NT2/D1 (cell line): ENCODE measurements at regions not wholly inside any gene's neighbourhood (a gene's known extent, or its start where the extent isn't known, plus 50 kb on each side); places are given as distances from the start of the nearest gene placed in this dataset.

Experiments used
- DNase-seq: peaks from one replicate; pipeline ENCODE4 v3.0.0-alpha.2; 2011; ENCODE audit warnings: low read depth, low spot score
- H3K27me3 ChIP-seq: 2 replicates; pipeline ENCODE4 v1.6.0; 2011; ENCODE audit warnings: mild to moderate bottlenecking; ENCODE audit not compliant: insufficient read length, insufficient read depth
- H3K36me3 ChIP-seq: 2 replicates; pipeline ENCODE4 v1.6.1; 2011; ENCODE audit warnings: mild to moderate bottlenecking, low read length, mixed read lengths; ENCODE audit not compliant: insufficient read depth, insufficient read length
- H3K4me1 ChIP-seq: 2 replicates; pipeline ENCODE4 v1.5.1; 2011; ENCODE audit not compliant: insufficient read depth, insufficient read length
- H3K4me3 ChIP-seq: 2 replicates; pipeline ENCODE4 v1.5.1; 2011; ENCODE audit warnings: low read depth; ENCODE audit not compliant: insufficient read length
- H3K9ac ChIP-seq: 2 replicates; pipeline ENCODE4 v1.6.0; 2011; ENCODE audit warnings: low read depth; ENCODE audit not compliant: insufficient read length
- H3K9me3 ChIP-seq: 2 replicates; pipeline ENCODE4 v1.5.1; 2011; ENCODE audit warnings: mild to moderate bottlenecking, low read length; ENCODE audit not compliant: insufficient read depth
- SUZ12 ChIP-seq: IDR thresholded peaks from 2 replicates; pipeline ENCODE4 v1.6.1; 2011; ENCODE audit not compliant: insufficient read length, insufficient read depth; ENCODE audit errors: extremely low read depth
- YY1 ChIP-seq: IDR thresholded peaks from 2 replicates; pipeline ENCODE4 v1.6.1; 2011; ENCODE audit not compliant: insufficient read length, insufficient read depth
- ZNF274 ChIP-seq: IDR thresholded peaks from 2 replicates; pipeline ENCODE4 v1.6.1; 2011; ENCODE audit warnings: mild to moderate bottlenecking, low read depth, low read length

GRCh38 chr3:99084826-99085225 is 183.3 kb upstream of the DCBLD2 start:
- TF ChIP-seq SUZ12: no peak
- Histone ChIP-seq H3K36me3 (no peaks in the 10 kb centered on the region), H3K9me3 (no peaks in the 10 kb centered on the region), H3K9ac (no peak overlapping the region), H3K4me1 (no peaks in the 10 kb centered on the region), H3K27me3 (no peaks in the 10 kb centered on the region), H3K4me3 (no peak overlapping the region)
- DNase-seq: no peak

- Histone ChIP-seq H3K4me3 (no peak overlapping the region), H3K9me3 (no peaks in the 10 kb centered on the region), H3K27me3 (no peaks in the 10 kb centered on the region), H3K9ac (no peak overlapping the region), H3K4me1 (no peaks in the 10 kb centered on the region), H3K36me3 (no peaks in the 10 kb centered on the region)
- DNase-seq: no peak
- TF ChIP-seq YY1: no peak
- TF ChIP-seq ZNF274: no peak
- no peak for TF ChIP-seq SUZ12
These were observed 182.7 kb upstream of the DCBLD2 start for GRCh38 chr3:99084156-99084555.

GRCh38 chr3:99071096-99071495 is 169.6 kb upstream of the DCBLD2 start:
- TF ChIP-seq YY1 (no peak), SUZ12 (no peak), ZNF274 (no peak)
- H3K9me3 ChIP-seq: no peaks in the 10 kb centered on the region
- DNase-seq: no peak
- H3K4me1 ChIP-seq: no peaks in the 10 kb centered on the region
- H3K27me3 ChIP-seq: no peaks in the 10 kb centered on the region
- H3K9ac ChIP-seq: no peak overlapping the region
- no peaks in the 10 kb centered on the region for H3K36me3 ChIP-seq
- no peak overlapping the region for H3K4me3 ChIP-seq

GRCh38 chr3:99069973-99070372 is 168.5 kb upstream of the DCBLD2 start:
- DNase-seq: no peak
- Histone ChIP-seq H3K4me3 (no peak overlapping the region), H3K36me3 (no peaks in the 10 kb centered on the region), H3K9ac (no peak overlapping the region), H3K9me3 (no peaks in the 10 kb centered on the region), H3K4me1 (no peaks in the 10 kb centered on the region), H3K27me3 (no peaks in the 10 kb centered on the region)
- TF ChIP-seq SUZ12: no peak
- TF ChIP-seq ZNF274: no peak
- no peak for TF ChIP-seq YY1

GRCh38 chr3:99066863-99067262 is 165.4 kb upstream of the DCBLD2 start:
- Histone ChIP-seq H3K4me3 (no peak overlapping the region), H3K9ac (no peak overlapping the region), H3K4me1 (no peaks in the 10 kb centered on the region), H3K9me3 (no peaks in the 10 kb centered on the region; the same call in 1 of the 2 replicates), H3K36me3 (no peaks in the 10 kb centered on the region), H3K27me3 (no peaks in the 10 kb centered on the region)
- no peak for DNase-seq
- no peak for TF ChIP-seq ZNF274
- TF ChIP-seq YY1: no peak
- no peak for TF ChIP-seq SUZ12

GRCh38 chr3:99049164-99049563 is 147.7 kb upstream of the DCBLD2 start:
- Histone ChIP-seq H3K9me3 (no peaks in the 10 kb centered on the region), H3K9ac (no peak overlapping the region), H3K4me1 (no peaks in the 10 kb centered on the region), H3K27me3 (no peaks in the 10 kb centered on the region), H3K4me3 (no peak overlapping the region), H3K36me3 (no peaks in the 10 kb centered on the region)
- no peak for DNase-seq
- TF ChIP-seq SUZ12 (no peak), YY1 (no peak), ZNF274 (no peak)

- no peak overlapping the region for H3K4me3 ChIP-seq
- no peak overlapping the region for H3K9ac ChIP-seq
- no peaks in the 10 kb centered on the region for H3K36me3 ChIP-seq
- TF ChIP-seq SUZ12 (no peak), ZNF274 (no peak)
- DNase-seq: no peak
- H3K27me3 ChIP-seq: no peaks in the 10 kb centered on the region
- no peaks in the 10 kb centered on the region for H3K9me3 ChIP-seq
- H3K4me1 ChIP-seq: no peaks in the 10 kb centered on the region
These were observed 140.3 kb upstream of the DCBLD2 start for GRCh38 chr3:99041747-99042146.

GRCh38 chr3:99031778-99032177 is 130.3 kb upstream of the DCBLD2 start:
- no peak for TF ChIP-seq YY1
- TF ChIP-seq ZNF274: no peak
- TF ChIP-seq SUZ12: no peak
- no peak overlapping the region for H3K9ac ChIP-seq
- H3K4me1 ChIP-seq: no peaks in the 10 kb centered on the region
- peaks cover 23% of the 10 kb centered on the region for H3K9me3 ChIP-seq
- no peaks in the 10 kb centered on the region for H3K27me3 ChIP-seq
- H3K4me3 ChIP-seq: no peak overlapping the region
- DNase-seq: no peak
- no peaks in the 10 kb centered on the region for H3K36me3 ChIP-seq
